Neural cell (in vitro differentiated cells): ENCODE measurements at regions not wholly inside any gene's neighbourhood (a gene's known extent, or its start where the extent isn't known, plus 50 kb on each side); places are given as distances from the start of the nearest gene placed in this dataset.

ENCODE experiments used
- H2AFZ ChIP-seq: fragments of 200-600, 300-800 bp; sonication (generic), shearing (Covaris generic); 2 replicates; pipeline ENCODE4 v1.6.0; 2014; ENCODE audit warnings: low read depth, mild to moderate bottlenecking, antibody characterized with exemption, low read length, moderate library complexity
- H3F3A ChIP-seq: fragments of 200-600 bp; shearing (Covaris generic); 2 replicates; pipeline ENCODE4 v1.6.1; 2016; ENCODE audit warnings: mild to moderate bottlenecking, moderate library complexity, mixed read lengths, antibody characterized with exemption, low read length; ENCODE audit not compliant: insufficient read depth, poor library complexity, severe bottlenecking
- H3K27ac ChIP-seq: fragments of 200-600, 300-800 bp; sonication (generic), shearing (Covaris generic); 2 replicates; pipeline ENCODE4 v1.5.1; 2014; ENCODE audit warnings: mild to moderate bottlenecking, low read length, moderate library complexity
- H3K27me3 ChIP-seq: fragments of 300-800, 200-600 bp; sonication (generic), shearing (Covaris generic); 2 replicates; pipeline ENCODE4 v1.6.0; 2014; ENCODE audit warnings: mild to moderate bottlenecking, low read depth, low read length, moderate library complexity; ENCODE audit not compliant: insufficient read depth
- H3K36me3 ChIP-seq: fragments of 300-800, 200-600 bp; sonication (generic), shearing (Covaris generic); 2 replicates; pipeline ENCODE4 v1.5.1; 2014; ENCODE audit warnings: mild to moderate bottlenecking, antibody characterized with exemption, low read length, moderate library complexity; ENCODE audit not compliant: insufficient read depth
- H3K4me2 ChIP-seq: fragments of 300-800, 200-600 bp; sonication (generic), shearing (Covaris generic); 2 replicates; pipeline ENCODE4 v1.6.0; 2014; ENCODE audit warnings: mild to moderate bottlenecking, low read length
- H3K4me3 ChIP-seq: fragments of 300-800, 200-600 bp; sonication (generic), shearing (Covaris generic); 2 replicates; pipeline ENCODE4 v1.5.1; 2014; ENCODE audit warnings: mild to moderate bottlenecking, low read length, moderate library complexity
- H3K79me2 ChIP-seq: fragments of 200-600 bp; shearing (Covaris generic); replicated peaks from 2 replicates; pipeline ENCODE4 v1.6.0; 2014; ENCODE audit warnings: mild to moderate bottlenecking, low read length, moderate library complexity; ENCODE audit not compliant: insufficient read depth
- H3K9ac ChIP-seq: fragments of 300-800, 200-600 bp; sonication (generic), shearing (Covaris generic); 2 replicates; pipeline ENCODE4 v1.6.1; 2016; ENCODE audit warnings: mild to moderate bottlenecking, low read length, mixed read lengths
- H3K9me2 ChIP-seq: fragments of 200-600 bp; shearing (Covaris generic); 2 replicates; pipeline ENCODE4 v1.6.1; 2016; ENCODE audit warnings: mild to moderate bottlenecking, low read length, mixed read lengths; ENCODE audit not compliant: insufficient read depth
- H3K9me3 ChIP-seq: fragments of 200-600, 300-800 bp; sonication (generic), shearing (Covaris generic); 2 replicates; pipeline ENCODE4 v1.6.1; 2016; ENCODE audit warnings: mild to moderate bottlenecking, mixed run types, low read length, moderate library complexity, mixed read lengths
- H4K20me1 ChIP-seq: fragments of 200-600 bp; shearing (Covaris generic); 2 replicates; pipeline ENCODE4 v1.6.1; 2016; ENCODE audit warnings: mild to moderate bottlenecking, mixed run types; ENCODE audit not compliant: insufficient read depth
- CTCF ChIP-seq: fragments of 450-650 bp; IDR thresholded peaks from 2 replicates; pipeline ENCODE4 v1.5.1; 2014; ENCODE audit warnings: antibody characterized with exemption, mild to moderate bottlenecking, moderate library complexity; ENCODE audit not compliant: poor library complexity, severe bottlenecking
- EP300 ChIP-seq: fragments of 450-650 bp; conservative IDR thresholded peaks from 2 replicates; pipeline ENCODE4 v1.6.1; 2014; ENCODE audit warnings: antibody characterized with exemption, mild to moderate bottlenecking, moderate library complexity; ENCODE audit not compliant: poor library complexity, severe bottlenecking
- EZH2 ChIP-seq: fragments of 200-600, 300-800 bp; shearing (Covaris generic), sonication (generic); IDR thresholded peaks from 2 replicates; pipeline ENCODE4 v1.6.1; 2014; ENCODE audit warnings: antibody characterized with exemption, low read length, borderline replicate concordance, mild to moderate bottlenecking; ENCODE audit not compliant: insufficient read depth, poor library complexity, severe bottlenecking
- MXI1 ChIP-seq: fragments of 450-650 bp; conservative IDR thresholded peaks from 2 replicates; pipeline ENCODE4 v1.6.1; 2014; ENCODE audit warnings: antibody characterized with exemption, mild to moderate bottlenecking; ENCODE audit not compliant: poor library complexity, severe bottlenecking
- POLR2AphosphoS5 ChIP-seq: IDR thresholded peaks from 2 replicates; pipeline ENCODE4 v1.6.1; 2012
- RAD21 ChIP-seq: fragments of 450-650 bp; conservative IDR thresholded peaks from 2 replicates; pipeline ENCODE4 v1.6.1; 2014; ENCODE audit warnings: antibody characterized with exemption, mild to moderate bottlenecking, moderate library complexity
- SMC3 ChIP-seq: fragments of 450-650 bp; conservative IDR thresholded peaks from 2 replicates; pipeline ENCODE4 v1.6.1; 2014; ENCODE audit warnings: antibody characterized with exemption, mild to moderate bottlenecking, moderate library complexity; ENCODE audit not compliant: poor library complexity
- TAF1 ChIP-seq: IDR thresholded peaks from 2 replicates; pipeline ENCODE4 v1.6.1; 2012; ENCODE audit warnings: low read depth
- TF ChIP-seq, protein P1 (sequence below): IDR thresholded peaks from 2 replicates; pipeline ENCODE4 v1.6.1; 2012; ENCODE audit warnings: borderline replicate concordance

GRCh38 chr20:55685841-55686240 is 319.5 kb downstream of the CBLN4 start:
- TF ChIP-seq TAF1, result no peak
- no peak for TF ChIP-seq CTCF
- TF ChIP-seq POLR2AphosphoS5, result no peak
- TF ChIP-seq, protein P1, sequence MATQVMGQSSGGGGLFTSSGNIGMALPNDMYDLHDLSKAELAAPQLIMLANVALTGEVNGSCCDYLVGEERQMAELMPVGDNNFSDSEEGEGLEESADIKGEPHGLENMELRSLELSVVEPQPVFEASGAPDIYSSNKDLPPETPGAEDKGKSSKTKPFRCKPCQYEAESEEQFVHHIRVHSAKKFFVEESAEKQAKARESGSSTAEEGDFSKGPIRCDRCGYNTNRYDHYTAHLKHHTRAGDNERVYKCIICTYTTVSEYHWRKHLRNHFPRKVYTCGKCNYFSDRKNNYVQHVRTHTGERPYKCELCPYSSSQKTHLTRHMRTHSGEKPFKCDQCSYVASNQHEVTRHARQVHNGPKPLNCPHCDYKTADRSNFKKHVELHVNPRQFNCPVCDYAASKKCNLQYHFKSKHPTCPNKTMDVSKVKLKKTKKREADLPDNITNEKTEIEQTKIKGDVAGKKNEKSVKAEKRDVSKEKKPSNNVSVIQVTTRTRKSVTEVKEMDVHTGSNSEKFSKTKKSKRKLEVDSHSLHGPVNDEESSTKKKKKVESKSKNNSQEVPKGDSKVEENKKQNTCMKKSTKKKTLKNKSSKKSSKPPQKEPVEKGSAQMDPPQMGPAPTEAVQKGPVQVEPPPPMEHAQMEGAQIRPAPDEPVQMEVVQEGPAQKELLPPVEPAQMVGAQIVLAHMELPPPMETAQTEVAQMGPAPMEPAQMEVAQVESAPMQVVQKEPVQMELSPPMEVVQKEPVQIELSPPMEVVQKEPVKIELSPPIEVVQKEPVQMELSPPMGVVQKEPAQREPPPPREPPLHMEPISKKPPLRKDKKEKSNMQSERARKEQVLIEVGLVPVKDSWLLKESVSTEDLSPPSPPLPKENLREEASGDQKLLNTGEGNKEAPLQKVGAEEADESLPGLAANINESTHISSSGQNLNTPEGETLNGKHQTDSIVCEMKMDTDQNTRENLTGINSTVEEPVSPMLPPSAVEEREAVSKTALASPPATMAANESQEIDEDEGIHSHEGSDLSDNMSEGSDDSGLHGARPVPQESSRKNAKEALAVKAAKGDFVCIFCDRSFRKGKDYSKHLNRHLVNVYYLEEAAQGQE, result no peak
- no peak for TF ChIP-seq SMC3
- no peak for TF ChIP-seq EP300
- TF ChIP-seq EZH2, result no peak
- TF ChIP-seq RAD21, result no peak
- TF ChIP-seq MXI1, result no peak
- H4K20me1 ChIP-seq, result no peaks in the 10 kb centered on the region
- no peaks in the 10 kb centered on the region for H3K27me3 ChIP-seq
- no peak overlapping the region for H3K4me3 ChIP-seq
- H3K4me2 ChIP-seq, result no peak overlapping the region
- no peak overlapping the region for H3K27ac ChIP-seq
- H3K79me2 ChIP-seq, result no peaks in the 10 kb centered on the region
- no peaks in the 10 kb centered on the region for H3K36me3 ChIP-seq
- H3K9me3 ChIP-seq, result no peaks in the 10 kb centered on the region
- H3F3A ChIP-seq, result no peaks in the 10 kb centered on the region
- H3K9me2 ChIP-seq, result no peaks in the 10 kb centered on the region
- H2AFZ ChIP-seq, result no peak overlapping the region
- no peak overlapping the region for H3K9ac ChIP-seq

DNA sequence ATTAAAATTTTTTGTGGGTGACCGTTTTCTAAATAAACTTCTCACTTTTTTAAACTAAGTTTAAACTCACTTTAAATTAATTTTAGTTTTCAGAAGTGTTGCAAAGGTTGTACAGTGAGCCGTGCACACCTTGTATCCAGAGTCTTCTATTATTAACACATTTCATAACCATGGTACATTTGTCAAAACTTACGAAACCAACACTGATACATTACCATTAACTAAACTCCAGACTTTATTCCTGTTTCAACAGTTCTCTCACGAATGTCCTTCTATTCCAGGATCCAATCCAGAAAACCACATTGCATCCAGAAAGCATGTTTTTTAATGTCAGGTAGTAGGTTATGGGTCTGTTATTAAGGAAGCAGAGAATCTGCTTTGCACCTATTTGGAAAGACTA is 319.9 kb downstream of the CBLN4 start:
- Histone ChIP-seq H3K9me2 (no peaks in the 10 kb centered on the region), H3K36me3 (no peaks in the 10 kb centered on the region), H3K27ac (no peak overlapping the region), H3K4me3 (no peak overlapping the region), H3K4me2 (no peak overlapping the region), H4K20me1 (no peaks in the 10 kb centered on the region), H3K9ac (no peak overlapping the region), H3K27me3 (no peaks in the 10 kb centered on the region), H2AFZ (no peak overlapping the region), H3K79me2 (no peaks in the 10 kb centered on the region), H3K9me3 (no peaks in the 10 kb centered on the region), H3F3A (no peaks in the 10 kb centered on the region)
- no peak for TF ChIP-seq EZH2
- no peak for TF ChIP-seq TAF1
- TF ChIP-seq POLR2AphosphoS5, result no peak
- no peak for TF ChIP-seq RAD21
- no peak for TF ChIP-seq CTCF
- no peak for TF ChIP-seq MXI1
- TF ChIP-seq EP300, result no peak
- TF ChIP-seq SMC3, result no peak
- TF ChIP-seq, protein P1, result no peak
